ENCODE measurements at regions not wholly inside any gene's neighbourhood (a gene's known extent, or its start where the extent isn't known, plus 50 kb on each side); places are given as distances from the start of the nearest gene placed in this dataset.

- TF ChIP-seq CTCF (IDR thresholded peaks at IDR 0.05), result no peak
- no peak for TF ChIP-seq POLR2A (IDR thresholded peaks at IDR 0.05)
These were observed 77.1 kb upstream of the FNDC3B start for GRCh38 chr3:171962137-171962720.
